B cell (primary cell): ENCODE measurements at regions not wholly inside any gene's neighbourhood (a gene's known extent, or its start where the extent isn't known, plus 50 kb on each side); places are given as distances from the start of the nearest gene placed in this dataset.

Source experiments
- ATAC-seq: fragments of 200-7000 bp; cut with Tn5 transposase; one replicate; pipeline ENCODE4 v1.10.0; 2021; ENCODE audit warnings: low read depth, mild to moderate bottlenecking, moderate number of reproducible peaks, moderate library complexity
- CTCF ChIA-PET: fragments of 350-600 bp; sonication (Branson Sonifier 250); formaldehyde crosslinking; loops from one replicate; lab custom pipeline; 2021; ENCODE audit warnings: antibody characterized with exemption, inconsistent platforms; lab: Charles Lee
- POLR2A ChIA-PET: fragments of 350-600 bp; sonication (Branson Sonifier 250); formaldehyde crosslinking; loops from one replicate; lab custom pipeline; 2021; ENCODE audit warnings: antibody characterized with exemption; lab: Charles Lee
- DNase-seq: peaks from one replicate; pipeline ENCODE4 v3.0.0; 2013
- H2AFZ ChIP-seq: 2 replicates; pipeline ENCODE4 v1.6.1; 2012; ENCODE audit warnings: mild to moderate bottlenecking, low read depth, low read length; ENCODE audit not compliant: insufficient read depth, poor library complexity, severe bottlenecking
- H3K27ac ChIP-seq, 2 donors: 1 replicate in 1 of 2; 2 replicates in 1 of 2; pipeline ENCODE4 v1.5.1; 2012 to 2013; ENCODE audit warnings: low read length in 2 of 2, mild to moderate bottlenecking in 2 of 2, moderate library complexity in 1 of 2
- H3K27me3 ChIP-seq, 4 experiments: fragments of 200-600 bp in 1 of 4; sonication (generic) in 1 of 4; replicated peaks in 1 of 4; 1 replicate in 2 of 4; 2 replicates in 2 of 4; pipeline versions ENCODE4 v1.6.1 to v1.7.0; 2013 to 2016; ENCODE audit warnings: low read length in 3 of 4, mild to moderate bottlenecking in 2 of 4, mixed read lengths in 1 of 4, moderate library complexity in 1 of 4; ENCODE audit not compliant: insufficient read depth in 4 of 4, control insufficient read depth in 3 of 4; ENCODE audit errors: control extremely low read depth in 1 of 4
- H3K36me3 ChIP-seq, 2 experiments: replicated peaks in 1 of 2; 1 replicate in 1 of 2; 2 replicates in 1 of 2; pipeline versions ENCODE4 v1.6.1 to v1.7.1; 2013; ENCODE audit warnings: low read length in 1 of 2; ENCODE audit not compliant: insufficient read depth in 2 of 2, control insufficient read depth in 1 of 2; ENCODE audit errors: control extremely low read depth in 1 of 2, extremely low read depth in 1 of 2
- H3K4me1 ChIP-seq, 2 donors: fragments of 200-600 bp in 1 of 2; sonication (generic) in 1 of 2; 1 replicate in 1 of 2; 2 replicates in 1 of 2; pipeline versions ENCODE4 v1.5.1 to v1.6.1; 2013 to 2017; ENCODE audit warnings: low read length in 2 of 2; ENCODE audit not compliant: control insufficient read depth in 2 of 2, insufficient read depth in 2 of 2
- H3K4me2 ChIP-seq: replicated peaks from 2 replicates; pipeline ENCODE3; 2012; ENCODE audit warnings: mild to moderate bottlenecking, low read depth, low read length; ENCODE audit not compliant: poor library complexity, severe bottlenecking
- H3K4me3 ChIP-seq, 5 experiments: fragments of 200-600 bp in 1 of 5; sonication (generic) in 1 of 5; 1 replicate in 3 of 5; 2 replicates in 2 of 5; pipeline versions ENCODE4 v1.5.1 to v1.7.0; 2011 to 2016; ENCODE audit warnings: low read length in 4 of 5, mild to moderate bottlenecking in 4 of 5, low read depth in 2 of 5, control low read depth in 1 of 5, moderate library complexity in 1 of 5; ENCODE audit not compliant: insufficient read depth in 1 of 5; ENCODE audit errors: control extremely low read depth in 1 of 5, extremely low read depth in 1 of 5
- H3K79me2 ChIP-seq: fragments of 200-600 bp; sonication (generic); one replicate; pipeline ENCODE4 v1.6.0; 2016; ENCODE audit warnings: low read length; ENCODE audit not compliant: control insufficient read depth, insufficient read depth
- H3K9ac ChIP-seq: fragments of 200-600 bp; sonication (generic); 2 replicates; pipeline ENCODE4 v1.6.1; 2017; ENCODE audit warnings: mild to moderate bottlenecking, low read length, moderate library complexity
- H3K9me3 ChIP-seq, 3 donors: one replicate each; pipeline versions ENCODE4 v1.6.1 to v1.7.1; 2013; ENCODE audit warnings: low read length in 2 of 3; ENCODE audit not compliant: control insufficient read depth in 2 of 3, insufficient read depth in 1 of 3; ENCODE audit errors: control extremely low read depth in 1 of 3
- H4K20me1 ChIP-seq: 2 replicates; pipeline ENCODE4 v1.6.0; 2012; ENCODE audit warnings: mild to moderate bottlenecking, low read length; ENCODE audit not compliant: insufficient read depth, control insufficient read depth, poor library complexity, severe bottlenecking
- H3K27ac Mint-ChIP-seq: one replicate; pipeline ENCODE4 v1.8.0; 2021; ENCODE audit warnings: mixed read lengths
- H3K27me3 Mint-ChIP-seq: one replicate; pipeline ENCODE4 v1.8.0; 2021; ENCODE audit warnings: mixed read lengths
- H3K4me1 Mint-ChIP-seq: one replicate; pipeline ENCODE4 v1.8.0; 2021; ENCODE audit warnings: mixed read lengths
- H3K4me3 Mint-ChIP-seq: one replicate; pipeline ENCODE4 v1.8.0; 2021; ENCODE audit warnings: mixed read lengths
- H3K9me3 Mint-ChIP-seq: one replicate; pipeline ENCODE4 v1.8.0; 2022; ENCODE audit warnings: mixed read lengths; ENCODE audit not compliant: insufficient read depth
- EZH2 ChIP-seq: IDR thresholded peaks from 2 replicates; pipeline ENCODE4 v1.6.1; 2012; ENCODE audit warnings: borderline replicate concordance, low read depth, mild to moderate bottlenecking, moderate library complexity, low read length; ENCODE audit not compliant: insufficient read depth, poor library complexity, severe bottlenecking
- WGBS: methylation state at CpG from one replicate; pipeline ENCODE4 v1.1.5; 2013; ENCODE audit warnings: missing lambda C conversion rate; ENCODE audit not compliant: insufficient coverage; 5-methylcytosine and 5-hydroxymethylcytosine counted together
- intact Hi-C: fragments of 100-400 bp; cut with micrococcal nuclease; formaldehyde crosslinking; loops from one replicate; pipeline ENCODE4 v1.10.0; 2022
- TF ChIP-seq, protein P1 (sequence below): fragments of 200-600 bp; IDR thresholded peaks from one replicate; pipeline ENCODE4 v1.8.0; 2022; ENCODE audit warnings: antibody characterized with exemption, mild to moderate bottlenecking

DNA sequence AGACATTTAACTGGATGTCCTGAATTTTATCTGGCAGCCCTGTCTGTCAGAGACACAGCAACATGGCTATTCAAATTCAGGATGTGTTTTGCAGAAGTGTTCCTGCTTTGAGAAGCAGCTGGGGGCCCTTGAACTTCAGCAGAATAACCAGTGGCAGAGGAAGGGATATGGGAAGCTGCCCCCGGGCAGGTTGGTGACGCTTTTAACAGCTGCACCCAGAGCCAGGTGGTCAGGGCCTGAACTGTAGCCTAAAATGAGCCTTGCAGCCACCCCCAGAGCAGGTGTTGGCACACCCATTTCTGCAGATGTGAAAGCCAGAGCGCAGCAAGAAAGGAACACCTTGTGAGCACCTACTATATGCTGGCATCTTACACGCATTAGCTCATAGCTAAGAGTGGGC is 128.7 kb upstream of the BOD1 start:
- Histone ChIP-seq H2AFZ (no peak overlapping the region), H3K36me3 (no peaks in the 10 kb centered on the region), H3K4me2 (peak overlapping the region; percentile 55), H3K79me2 (no peaks in the 10 kb centered on the region), H3K9me3 (peaks cover 0 to 4% (median 0%) of the 10 kb centered on the region in 3 donors), H3K4me3 (peak overlapping the region in 1 of 5 experiments; percentile 5), H3K4me1 (peaks cover 40 to 60% of the 10 kb centered on the region in 2 donors), H3K9ac (no peak overlapping the region), H4K20me1 (no peaks in the 10 kb centered on the region), H3K27me3 (no peaks in the 10 kb centered on the region), H3K27ac (peak overlapping the region; percentile 37 to 62)
- no peak for TF ChIP-seq EZH2
- TF ChIP-seq, protein P1, sequence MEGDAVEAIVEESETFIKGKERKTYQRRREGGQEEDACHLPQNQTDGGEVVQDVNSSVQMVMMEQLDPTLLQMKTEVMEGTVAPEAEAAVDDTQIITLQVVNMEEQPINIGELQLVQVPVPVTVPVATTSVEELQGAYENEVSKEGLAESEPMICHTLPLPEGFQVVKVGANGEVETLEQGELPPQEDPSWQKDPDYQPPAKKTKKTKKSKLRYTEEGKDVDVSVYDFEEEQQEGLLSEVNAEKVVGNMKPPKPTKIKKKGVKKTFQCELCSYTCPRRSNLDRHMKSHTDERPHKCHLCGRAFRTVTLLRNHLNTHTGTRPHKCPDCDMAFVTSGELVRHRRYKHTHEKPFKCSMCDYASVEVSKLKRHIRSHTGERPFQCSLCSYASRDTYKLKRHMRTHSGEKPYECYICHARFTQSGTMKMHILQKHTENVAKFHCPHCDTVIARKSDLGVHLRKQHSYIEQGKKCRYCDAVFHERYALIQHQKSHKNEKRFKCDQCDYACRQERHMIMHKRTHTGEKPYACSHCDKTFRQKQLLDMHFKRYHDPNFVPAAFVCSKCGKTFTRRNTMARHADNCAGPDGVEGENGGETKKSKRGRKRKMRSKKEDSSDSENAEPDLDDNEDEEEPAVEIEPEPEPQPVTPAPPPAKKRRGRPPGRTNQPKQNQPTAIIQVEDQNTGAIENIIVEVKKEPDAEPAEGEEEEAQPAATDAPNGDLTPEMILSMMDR: no peak
- 0% methylated on average over 3 of the region's 4 CpGs for WGBS
- Mint-ChIP-seq H3K4me3 (peak overlapping the region; percentile 57), H3K9me3 (no peaks in the 10 kb centered on the region), H3K27ac (peak overlapping the region; percentile 86), H3K27me3 (no peaks in the 10 kb centered on the region), H3K4me1 (peaks cover 64% of the 10 kb centered on the region)
- ChIA-PET POLR2A (interaction anchor here (1.0 to 1.3 kb wide), 2 partner anchors 143 to 173 kb away, joined by 3 to 4 read pairs; partner anchors contain the start of gene CPEB4), CTCF (interaction anchor here (0.9 to 2.0 kb wide), 12 partner anchors 14 to 228 kb away, joined by 3 to 6 read pairs (median 4); partner anchors contain the start of gene CPEB4)
- intact Hi-C loops: loop anchor here (2.0 to 5.0 kb wide), 3 partner anchors 37 to 140 kb away; no protein-coding TSS in a partner anchor
- peak; percentile 81 for ATAC-seq
- DNase-seq: peak; percentile 86

DNA sequence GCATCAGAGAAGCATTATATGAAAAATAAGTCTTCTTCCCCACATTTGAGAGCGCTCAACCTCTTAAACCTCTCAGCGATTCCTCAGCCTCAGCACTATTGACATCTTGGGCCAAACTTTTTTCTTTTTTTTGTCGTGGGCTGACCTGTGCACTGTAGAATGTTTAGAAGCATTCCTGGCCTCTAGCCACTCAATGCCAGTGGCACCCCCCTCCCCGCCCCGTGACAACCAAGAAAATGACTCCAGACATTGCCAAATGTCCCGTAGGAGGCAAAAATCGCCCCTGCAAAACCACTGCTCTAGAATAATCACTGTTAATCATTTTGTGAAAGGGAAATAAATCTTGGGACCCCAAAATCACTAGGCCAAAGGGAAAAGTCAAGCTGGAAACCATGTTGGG is 129.1 kb upstream of the BOD1 start:
- H3K27ac Mint-ChIP-seq: peak overlapping the region; percentile 86
- H3K79me2 ChIP-seq: no peaks in the 10 kb centered on the region
- ATAC-seq (no peak), DNase-seq (no peak)
- H3K27ac ChIP-seq: peak overlapping the region; percentile 37 to 62
- H3K9me3 Mint-ChIP-seq: no peaks in the 10 kb centered on the region
- H3K4me3 ChIP-seq: peak overlapping the region in 1 of 5 experiments; percentile 5
- CTCF ChIA-PET: interaction anchor here (0.9 to 2.0 kb wide), 11 partner anchors 14 to 227 kb away, joined by 3 to 5 read pairs (median 4); partner anchors contain the start of gene CPEB4
- H3K4me1 ChIP-seq: peaks cover 40 to 63% of the 10 kb centered on the region in 2 donors
- H3K4me1 Mint-ChIP-seq: peaks cover 68% of the 10 kb centered on the region
- peak overlapping the region; percentile 55 for H3K4me2 ChIP-seq
- no peaks in the 10 kb centered on the region for H4K20me1 ChIP-seq
- no peak for TF ChIP-seq EZH2
- H3K9ac ChIP-seq: peak overlapping the region; percentile 11
- H3K36me3 ChIP-seq: no peaks in the 10 kb centered on the region
- no peaks in the 10 kb centered on the region for H3K27me3 ChIP-seq
- 74% methylated on average over 2 of the region's 7 CpGs for WGBS
- no peak overlapping the region for H2AFZ ChIP-seq
- H3K9me3 ChIP-seq: peaks cover 0 to 4% (median 0%) of the 10 kb centered on the region in 3 donors
- POLR2A ChIA-PET: interaction anchor here (0.7 to 1.3 kb wide), 3 partner anchors 121 to 172 kb away, joined by 3 to 4 read pairs (median 4); partner anchors contain the start of gene CPEB4
- intact Hi-C loops: loop anchor here (2.0 to 5.0 kb wide), 3 partner anchors 37 to 139 kb away; no protein-coding TSS in a partner anchor
- H3K4me3 Mint-ChIP-seq: peak overlapping the region; percentile 57
- H3K27me3 Mint-ChIP-seq: no peaks in the 10 kb centered on the region
